ENCODE measurements at regions not wholly inside any gene's neighbourhood (a gene's known extent, or its start where the extent isn't known, plus 50 kb on each side); places are given as distances from the start of the nearest gene placed in this dataset.

GRCh38 chr7:94231305-94231704 is 163.4 kb upstream of the COL1A2 start:
- DNase-seq (ENCODE audit: extremely low spot score): no peak
- Histone ChIP-seq H3K27ac (replicated peaks in 1 of 4) (no peak overlapping the region), H3K27me3 (no peaks in the 10 kb centered on the region), H3K4me1 (no peaks in the 10 kb centered on the region), H3K4me3 (no peak overlapping the region), H3K36me3 (no peaks in the 10 kb centered on the region), H3K9me3 (no peaks in the 10 kb centered on the region)
- TF ChIP-seq EP300 (IDR thresholded peaks at IDR 0.05) (no peak), CTCF (IDR thresholded peaks at IDR 0.05) (no peak), POLR2A (IDR thresholded peaks at IDR 0.05; ENCODE audit: low read depth) (no peak), POLR2AphosphoS5 (IDR thresholded peaks at IDR 0.05) (no peak)
- intact Hi-C loops (cut with DNase I): no loop called here
- 55% methylated on average over 2 of the region's 2 CpGs for WGBS

- no peaks in the 10 kb centered on the region for H3K9me3 ChIP-seq
- no peak overlapping the region for H3K27ac ChIP-seq (replicated peaks in 1 of 4)
- peaks cover 0 to 3% (median 0%) of the 10 kb centered on the region in 4 donors for H3K4me1 ChIP-seq
- no peak overlapping the region for H3K4me3 ChIP-seq
- TF ChIP-seq POLR2AphosphoS5 (IDR thresholded peaks at IDR 0.05) (no peak), CTCF (IDR thresholded peaks at IDR 0.05) (no peak), POLR2A (IDR thresholded peaks at IDR 0.05; ENCODE audit: low read depth) (no peak), EP300 (IDR thresholded peaks at IDR 0.05) (no peak)
- DNase-seq (ENCODE audit: extremely low spot score): no peak
- WGBS: 78% methylated on average over 2 of the region's 2 CpGs
- intact Hi-C loops (cut with DNase I): no loop called here
- H3K27me3 ChIP-seq: no peaks in the 10 kb centered on the region
- no peaks in the 10 kb centered on the region for H3K36me3 ChIP-seq
These were observed 157.7 kb upstream of the COL1A2 start for GRCh38 chr7:94236960-94237359.

- H3K36me3 ChIP-seq: no peaks in the 10 kb centered on the region
- TF ChIP-seq POLR2AphosphoS5 (IDR thresholded peaks at IDR 0.05): no peak
- no peak for TF ChIP-seq POLR2A (IDR thresholded peaks at IDR 0.05; ENCODE audit: low read depth)
- no peak for TF ChIP-seq CTCF (IDR thresholded peaks at IDR 0.05)
- TF ChIP-seq EP300 (IDR thresholded peaks at IDR 0.05): no peak
- H3K27ac ChIP-seq (replicated peaks in 1 of 4): no peak overlapping the region
- H3K4me3 ChIP-seq: no peak overlapping the region
- peaks cover 0 to 3% (median 0%) of the 10 kb centered on the region in 4 donors for H3K4me1 ChIP-seq
- WGBS: 69% methylated on average over 3 of the region's 3 CpGs
- H3K9me3 ChIP-seq: no peaks in the 10 kb centered on the region
- no peaks in the 10 kb centered on the region for H3K27me3 ChIP-seq
- no peak for DNase-seq (ENCODE audit: extremely low spot score)
- intact Hi-C loops (cut with DNase I): no loop called here
These were observed 157.3 kb upstream of the COL1A2 start for GRCh38 chr7:94237417-94237816.

- intact Hi-C loops (cut with DNase I): no loop called here
These were observed 154.9 kb upstream of the COL1A2 start for GRCh38 chr7:94239661-94240234.

More at GRCh38 chr7:94239661-94240234, 154.9 kb upstream of the COL1A2 start:
- no peaks in the 10 kb centered on the region for H3K9me3 ChIP-seq
- DNase-seq (ENCODE audit: extremely low spot score): no peak
- no peaks in the 10 kb centered on the region for H3K27me3 ChIP-seq
- TF ChIP-seq POLR2AphosphoS5 (IDR thresholded peaks at IDR 0.05) (peak in 1 of 2 donors; percentile 29), POLR2A (IDR thresholded peaks at IDR 0.05; ENCODE audit: low read depth) (no peak), EP300 (IDR thresholded peaks at IDR 0.05) (no peak), CTCF (IDR thresholded peaks at IDR 0.05) (no peak)
- peak overlapping the region in 1 of 4 donors; percentile 25 for H3K27ac ChIP-seq (replicated peaks in 1 of 4)
- H3K4me1 ChIP-seq: peaks cover 0 to 3% (median 0%) of the 10 kb centered on the region in 4 donors
- no peaks in the 10 kb centered on the region for H3K36me3 ChIP-seq
- WGBS: 56% methylated on average over 4 of the region's 4 CpGs
- H3K4me3 ChIP-seq: no peak overlapping the region
